Smooth muscle cell (in vitro differentiated cells): ENCODE measurements at regions not wholly inside any gene's neighbourhood (a gene's known extent, or its start where the extent isn't known, plus 50 kb on each side); places are given as distances from the start of the nearest gene placed in this dataset.
"Not testable (repeated sequence)": the region's sequence is repeated elsewhere in the genome, so short reads cannot be mapped to it uniquely, and the experiment has no call there.

ENCODE experiments used
- DNase-seq: peaks from one replicate; lab custom pipeline; 2025; ENCODE audit not compliant: unreplicated experiment; lab: John Stamatoyannopoulos, UW
- H2AFZ ChIP-seq: fragments of 200-600 bp; sonication (generic); 2 replicates; pipeline ENCODE4 v1.6.0; 2016; ENCODE audit warnings: antibody characterized with exemption, low read depth, mild to moderate bottlenecking
- H3F3A ChIP-seq: fragments of 200-600 bp; sonication (generic); 2 replicates; pipeline ENCODE4 v1.6.0; 2017; ENCODE audit warnings: antibody characterized with exemption, low read depth
- H3K27ac ChIP-seq: fragments of 200-600 bp; sonication (generic); 2 replicates; pipeline ENCODE4 v1.5.1; 2016; ENCODE audit warnings: low read depth, mild to moderate bottlenecking
- H3K27me3 ChIP-seq: fragments of 200-600 bp; sonication (generic); 2 replicates; pipeline ENCODE4 v1.6.1; 2016; ENCODE audit warnings: low read depth, mild to moderate bottlenecking
- H3K36me3 ChIP-seq: fragments of 200-600 bp; sonication (generic); 2 replicates; pipeline ENCODE4 v1.5.1; 2016; ENCODE audit warnings: low read depth
- H3K4me1 ChIP-seq: fragments of 200-600 bp; sonication (generic); 2 replicates; pipeline ENCODE4 v1.5.1; 2016; ENCODE audit warnings: low read depth
- H3K4me2 ChIP-seq: fragments of 200-600 bp; sonication (generic); 2 replicates; pipeline ENCODE4 v1.6.0; 2016; ENCODE audit warnings: mild to moderate bottlenecking
- H3K4me3 ChIP-seq: fragments of 200-600 bp; sonication (generic); 2 replicates; pipeline ENCODE4 v1.5.1; 2016; ENCODE audit warnings: mild to moderate bottlenecking
- H3K79me2 ChIP-seq: fragments of 200-600 bp; sonication (generic); 2 replicates; pipeline ENCODE4 v1.6.0; 2016; ENCODE audit warnings: low read depth, mild to moderate bottlenecking
- H3K9ac ChIP-seq: fragments of 200-600 bp; sonication (generic); 2 replicates; pipeline ENCODE4 v1.6.0; 2016; ENCODE audit warnings: low read depth
- H3K9me3 ChIP-seq: fragments of 200-600 bp; sonication (generic); replicated peaks from 2 replicates; pipeline ENCODE4 v1.5.1; 2016; ENCODE audit warnings: low read depth
- H4K20me1 ChIP-seq: fragments of 200-600 bp; sonication (generic); 2 replicates; pipeline ENCODE4 v1.6.0; 2016; ENCODE audit warnings: low read depth
- WGBS: methylation state at CpG from one replicate; pipeline ENCODE4 v1.1.7; 2016; ENCODE audit warnings: low lambda C conversion rate; 5-methylcytosine and 5-hydroxymethylcytosine counted together
- TF ChIP-seq, protein P1 (sequence below): fragments of 200-600 bp; sonication (generic); IDR thresholded peaks from 2 replicates; pipeline ENCODE4 v1.5.1; 2017; ENCODE audit warnings: borderline replicate concordance, mild to moderate bottlenecking, antibody characterized with exemption; ENCODE audit not compliant: insufficient read depth, poor library complexity, severe bottlenecking

DNA sequence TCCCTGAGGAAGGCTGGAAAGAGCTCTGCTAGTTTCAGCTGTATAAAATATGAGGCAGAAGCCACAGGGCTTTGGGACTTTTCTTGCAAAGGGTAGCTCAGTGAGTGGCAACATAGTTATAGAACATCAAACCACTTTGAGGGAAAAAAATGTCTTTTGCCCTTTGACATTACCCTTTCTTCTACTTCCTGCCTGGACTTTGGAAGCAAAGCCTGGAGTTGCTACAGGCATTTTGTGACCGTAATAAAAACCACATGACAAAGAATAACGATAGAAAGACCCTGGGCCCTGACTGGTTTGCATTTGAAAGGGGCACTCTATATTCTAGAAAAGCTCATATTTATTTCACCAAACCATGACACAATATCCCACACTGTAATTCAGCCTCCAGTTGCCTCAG is 440.9 kb downstream of the DIRAS2 start:
- H3K4me1 ChIP-seq, result no peaks in the 10 kb centered on the region
- H3K9me3 ChIP-seq, result no peaks in the 10 kb centered on the region
- no peaks in the 10 kb centered on the region for H3K36me3 ChIP-seq
- no peak overlapping the region for H3K4me3 ChIP-seq
- H4K20me1 ChIP-seq, result no peaks in the 10 kb centered on the region
- H3K27ac ChIP-seq, result no peak overlapping the region
- no peaks in the 10 kb centered on the region for H3K27me3 ChIP-seq
- no peak overlapping the region for H3K4me2 ChIP-seq
- H2AFZ ChIP-seq, result no peak overlapping the region
- TF ChIP-seq, protein P1, sequence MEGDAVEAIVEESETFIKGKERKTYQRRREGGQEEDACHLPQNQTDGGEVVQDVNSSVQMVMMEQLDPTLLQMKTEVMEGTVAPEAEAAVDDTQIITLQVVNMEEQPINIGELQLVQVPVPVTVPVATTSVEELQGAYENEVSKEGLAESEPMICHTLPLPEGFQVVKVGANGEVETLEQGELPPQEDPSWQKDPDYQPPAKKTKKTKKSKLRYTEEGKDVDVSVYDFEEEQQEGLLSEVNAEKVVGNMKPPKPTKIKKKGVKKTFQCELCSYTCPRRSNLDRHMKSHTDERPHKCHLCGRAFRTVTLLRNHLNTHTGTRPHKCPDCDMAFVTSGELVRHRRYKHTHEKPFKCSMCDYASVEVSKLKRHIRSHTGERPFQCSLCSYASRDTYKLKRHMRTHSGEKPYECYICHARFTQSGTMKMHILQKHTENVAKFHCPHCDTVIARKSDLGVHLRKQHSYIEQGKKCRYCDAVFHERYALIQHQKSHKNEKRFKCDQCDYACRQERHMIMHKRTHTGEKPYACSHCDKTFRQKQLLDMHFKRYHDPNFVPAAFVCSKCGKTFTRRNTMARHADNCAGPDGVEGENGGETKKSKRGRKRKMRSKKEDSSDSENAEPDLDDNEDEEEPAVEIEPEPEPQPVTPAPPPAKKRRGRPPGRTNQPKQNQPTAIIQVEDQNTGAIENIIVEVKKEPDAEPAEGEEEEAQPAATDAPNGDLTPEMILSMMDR, result no peak
- 67% methylated on average over 2 of the region's 2 CpGs for WGBS
- no peaks in the 10 kb centered on the region for H3F3A ChIP-seq
- H3K79me2 ChIP-seq, result no peaks in the 10 kb centered on the region
- DNase-seq, result no peak
- no peak overlapping the region for H3K9ac ChIP-seq

DNA sequence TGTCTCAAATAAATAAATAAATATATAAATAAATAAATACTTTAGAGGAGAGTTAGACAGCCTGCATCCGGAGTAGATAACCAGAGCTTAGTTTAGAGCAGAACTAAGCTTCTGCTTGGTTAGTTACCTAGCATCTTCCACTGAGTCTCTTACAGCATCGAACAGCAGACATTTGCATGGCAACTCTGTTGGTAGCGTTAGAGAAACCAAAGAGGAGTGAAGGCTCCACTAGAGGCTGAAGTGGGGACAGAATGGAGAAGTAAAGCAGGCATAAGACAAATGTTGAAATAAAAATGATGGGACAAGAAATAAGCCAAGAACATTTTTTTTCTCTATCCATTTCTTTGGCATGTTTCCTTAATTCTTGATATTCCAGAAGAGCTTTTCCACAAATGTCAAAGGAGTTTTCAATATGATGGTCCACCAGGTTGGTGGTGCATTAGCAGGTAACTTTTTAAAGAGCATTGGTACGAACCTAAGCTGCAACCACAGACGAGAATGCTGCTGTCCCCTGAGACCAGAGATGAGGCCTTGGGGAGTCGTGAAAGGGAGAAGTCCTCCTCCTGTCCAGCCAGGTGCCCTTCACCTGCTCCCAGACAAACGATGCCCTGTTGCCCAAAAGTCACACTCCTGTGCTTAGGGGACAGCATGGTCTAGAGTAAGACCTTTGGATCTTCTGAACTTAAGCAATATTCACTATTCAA is 438.3 kb downstream of the DIRAS2 start:
- Histone ChIP-seq H3K4me3 (no peak overlapping the region), H3K79me2 (no peaks in the 10 kb centered on the region), H3K36me3 (no peaks in the 10 kb centered on the region), H3K9me3 (no peaks in the 10 kb centered on the region), H3K27me3 (no peaks in the 10 kb centered on the region), H3F3A (no peaks in the 10 kb centered on the region), H3K4me2 (no peak overlapping the region), H4K20me1 (no peaks in the 10 kb centered on the region), H3K9ac (no peak overlapping the region), H3K4me1 (no peaks in the 10 kb centered on the region), H3K27ac (no peak overlapping the region), H2AFZ (no peak overlapping the region)
- TF ChIP-seq, protein P1, result no peak
- no peak for DNase-seq
- WGBS, result 87% methylated on average over 7 of the region's 7 CpGs

DNA sequence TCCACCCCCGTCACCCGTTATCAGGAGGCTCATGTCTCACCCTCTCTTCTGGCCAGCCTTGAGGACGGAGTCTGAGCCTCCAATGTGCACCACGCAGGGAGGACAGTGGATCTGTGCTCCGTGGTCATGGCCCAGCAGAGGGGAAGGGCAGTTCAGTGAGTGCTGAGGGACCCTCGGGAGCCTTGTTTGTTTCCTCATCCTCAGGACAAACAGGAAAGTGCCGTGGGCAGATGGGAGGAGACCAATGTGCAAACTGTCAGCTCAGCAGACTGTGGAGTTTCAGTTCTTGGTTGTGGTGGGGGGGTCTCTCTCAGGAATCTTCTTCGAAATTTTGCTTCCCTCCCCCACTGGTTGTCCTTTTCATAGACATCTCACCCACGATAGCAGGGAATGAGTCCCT is 429.6 kb downstream of the DIRAS2 start:
- not testable (repeated sequence) for H3K27ac ChIP-seq, H3K27me3 ChIP-seq, H3K4me1 ChIP-seq, DNase-seq, H2AFZ ChIP-seq, H3K4me2 ChIP-seq, H4K20me1 ChIP-seq, H3F3A ChIP-seq, H3K9ac ChIP-seq, H3K4me3 ChIP-seq, H3K9me3 ChIP-seq, H3K79me2 ChIP-seq, H3K36me3 ChIP-seq
- WGBS, result 85% methylated on average over 9 of the region's 9 CpGs

GRCh38 chr9:90219548-90220118 is 423.0 kb downstream of the DIRAS2 start:
- 16% methylated on average over 26 of the region's 27 CpGs for WGBS

DNA sequence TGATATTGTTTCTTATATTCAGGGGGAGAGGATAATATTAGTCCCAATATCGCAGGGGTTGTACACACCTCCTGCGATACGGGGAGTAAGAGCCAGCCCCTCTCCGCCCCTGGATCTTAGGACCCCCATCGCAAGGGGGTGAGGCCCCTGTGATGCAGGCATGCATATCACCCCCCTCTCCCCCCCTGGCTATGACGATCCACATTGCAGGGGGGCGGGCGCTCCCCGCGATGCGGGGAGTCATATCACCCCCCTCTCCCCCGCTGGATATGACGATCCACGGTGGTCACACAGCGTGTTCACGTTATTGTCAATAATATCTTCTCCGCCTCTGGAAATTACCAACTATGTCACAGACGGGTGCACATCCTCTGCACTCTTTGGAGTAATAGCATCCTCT is 420.7 kb downstream of the DIRAS2 start:
- peaks cover 17% of the 10 kb centered on the region for H3K27me3 ChIP-seq
- H3K36me3 ChIP-seq, H3F3A ChIP-seq, H2AFZ ChIP-seq, DNase-seq, H4K20me1 ChIP-seq, H3K79me2 ChIP-seq, H3K27ac ChIP-seq, H3K4me3 ChIP-seq, H3K9me3 ChIP-seq, H3K4me2 ChIP-seq, H3K4me1 ChIP-seq, H3K9ac ChIP-seq: not testable (repeated sequence)
- 88% methylated on average over 18 of the region's 18 CpGs for WGBS

More at GRCh38 chr9:90219548-90220118, 423.0 kb downstream of the DIRAS2 start:
- Histone ChIP-seq H3K27me3 (peaks cover 17% of the 10 kb centered on the region), H4K20me1 (no peaks in the 10 kb centered on the region), H3K9ac (no peak overlapping the region), H3K27ac (no peak overlapping the region), H3K4me3 (no peak overlapping the region), H3K36me3 (no peaks in the 10 kb centered on the region), H3K79me2 (no peaks in the 10 kb centered on the region), H3F3A (no peaks in the 10 kb centered on the region), H2AFZ (no peak overlapping the region), H3K4me2 (no peak overlapping the region), H3K9me3 (no peaks in the 10 kb centered on the region), H3K4me1 (no peaks in the 10 kb centered on the region)
- DNase-seq, result no peak
- TF ChIP-seq, protein P1, result peak; percentile 40
